ENCODE measurements at regions not wholly inside any gene's neighbourhood (a gene's known extent, or its start where the extent isn't known, plus 50 kb on each side); places are given as distances from the start of the nearest gene placed in this dataset.

DNA sequence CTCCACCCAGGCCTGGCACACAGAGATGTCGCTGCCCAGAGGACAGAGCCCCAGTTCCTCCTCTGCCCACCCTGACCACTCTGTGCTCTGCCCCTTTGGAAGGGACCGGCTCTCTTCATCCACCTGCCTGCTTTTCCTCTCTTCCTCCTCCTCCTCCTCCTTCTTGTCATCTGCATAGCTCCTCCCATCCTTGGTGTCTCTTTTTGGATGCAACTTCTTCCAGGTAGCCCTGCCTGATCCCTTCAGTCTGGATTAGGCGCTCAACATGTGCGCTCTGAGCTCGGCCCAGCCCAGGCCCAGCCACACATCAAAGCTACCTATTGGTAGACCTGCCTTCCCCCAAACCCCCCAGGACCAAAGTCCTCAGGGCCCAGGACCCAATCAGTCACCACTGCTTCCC is 52.6 kb upstream of the RXRA start:
- no peak for DNase-seq (ENCODE audit: low read depth)

DNA sequence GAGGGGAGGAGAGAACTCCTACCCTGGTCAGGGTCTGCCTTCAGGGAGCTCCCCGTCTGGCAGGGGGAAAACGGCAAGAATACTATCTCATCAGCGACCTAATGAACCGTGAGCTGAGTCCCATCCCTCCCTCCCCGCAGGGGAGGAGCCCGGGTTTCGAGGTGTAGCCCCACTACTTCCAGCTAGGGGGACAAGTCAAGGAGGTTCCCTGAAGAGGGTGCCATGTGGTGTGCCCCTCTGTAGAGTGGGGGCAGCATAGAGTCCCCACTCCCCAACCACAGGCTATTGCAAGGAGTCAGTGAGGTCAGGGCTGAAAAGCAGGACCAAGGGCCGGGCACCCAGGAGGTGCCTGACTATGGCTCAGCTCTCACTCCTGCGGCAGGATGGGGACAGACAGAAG is 50.9 kb upstream of the RXRA start:
- no peak for DNase-seq (ENCODE audit: low read depth)

DNA sequence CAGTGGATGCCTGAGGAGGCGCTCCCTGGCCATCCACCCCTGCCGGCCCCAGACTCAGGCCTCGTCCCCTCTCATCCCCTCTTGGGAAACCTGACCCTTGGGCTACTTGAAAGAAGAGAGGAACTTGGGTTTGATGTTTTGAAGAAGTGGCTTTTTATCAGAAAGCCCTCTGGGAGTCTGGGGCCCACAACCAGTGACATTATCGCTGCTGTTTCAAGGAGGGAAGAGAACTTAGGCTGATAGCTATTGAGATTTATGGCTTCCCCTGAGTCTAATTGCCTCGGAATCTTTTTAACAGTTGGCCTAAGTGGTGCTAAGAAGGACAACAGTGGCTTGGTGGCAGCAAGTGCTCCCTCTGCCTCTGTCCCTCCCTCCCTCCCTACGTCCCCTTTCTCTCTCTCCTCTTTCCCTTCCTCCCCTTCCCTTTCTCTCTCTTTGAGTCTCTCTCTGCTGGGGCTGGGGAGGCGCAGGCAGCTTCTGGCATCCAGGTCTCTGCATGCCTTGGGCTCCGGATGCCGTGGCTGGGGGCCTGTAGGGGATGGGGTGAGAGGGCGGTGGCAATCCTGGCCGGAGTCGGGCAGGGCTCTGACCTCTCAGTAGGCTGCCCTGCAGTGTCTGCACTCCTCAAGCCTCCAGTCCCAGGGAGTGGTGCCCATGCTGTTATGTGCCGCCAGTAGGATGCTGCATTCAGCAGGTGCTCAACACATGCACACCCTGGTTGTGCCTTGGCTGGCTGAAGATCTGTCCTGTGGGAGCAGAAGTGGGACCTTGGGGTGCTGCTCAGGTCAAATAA is 49.6 kb upstream of the RXRA start:
- no peak for DNase-seq (ENCODE audit: low read depth)

All from stimulated activated CD8-positive, alpha-beta memory T cell treated with anti-CD3 and anti-CD28 coated beads, Interleukin-12 subunit alpha, Interleukin-12 subunit beta, amount 100 ng/mL, for 4 hours (primary cell).